SK-N-MC (cell line): ENCODE measurements at regions not wholly inside any gene's neighbourhood (a gene's known extent, or its start where the extent isn't known, plus 50 kb on each side); places are given as distances from the start of the nearest gene placed in this dataset.
A peak's percentile ranks its signal among the peaks of the same experiment; 100 is the strongest.

Experiments
- DNase-seq: peaks from one replicate; pipeline ENCODE4 v3.0.0-alpha.2; 2011; ENCODE audit warnings: low read depth, low spot score
- H3K27ac ChIP-seq: fragments of 200-600 bp; sonication (generic); 2 replicates; pipeline ENCODE4 v1.5.1; 2016; ENCODE audit warnings: mixed run types
- H3K36me3 ChIP-seq: fragments of 200-600 bp; sonication (generic); 2 replicates; pipeline ENCODE4 v1.6.1; 2017; ENCODE audit warnings: antibody characterized with exemption, low read length, mixed read lengths; ENCODE audit not compliant: insufficient read depth
- H3K4me3 ChIP-seq: fragments of 200-600 bp; sonication (generic); 2 replicates; pipeline ENCODE4 v1.5.1; 2016
- H3K9ac ChIP-seq: fragments of 200-600 bp; sonication (generic); 2 replicates; pipeline ENCODE4 v1.8.0; 2017; ENCODE audit warnings: mixed run types, mixed read lengths; ENCODE audit not compliant: insufficient read length
- H3K9me3 ChIP-seq: fragments of 200-600 bp; sonication (generic); 2 replicates; pipeline ENCODE4 v1.6.1; 2017; ENCODE audit warnings: low read depth, mild to moderate bottlenecking, antibody characterized with exemption, low read length, moderate library complexity, mixed read lengths
- EZH2 ChIP-seq: fragments of 200-600 bp; sonication (generic); IDR thresholded peaks from one replicate; pipeline ENCODE4 v1.6.1; 2017; ENCODE audit warnings: antibody characterized with exemption
- FOXP2 ChIP-seq: optimal IDR thresholded peaks from 2 replicates; pipeline ENCODE3; 2011; ENCODE audit warnings: mild to moderate bottlenecking, moderate library complexity; ENCODE audit not compliant: insufficient read depth; ENCODE audit errors: extremely low read length, control extremely low read depth
- POLR2AphosphoS5 ChIP-seq: IDR thresholded peaks from 2 replicates; pipeline ENCODE4 v1.6.1; 2012; ENCODE audit warnings: mild to moderate bottlenecking, low read depth, low read length, borderline replicate concordance

DNA sequence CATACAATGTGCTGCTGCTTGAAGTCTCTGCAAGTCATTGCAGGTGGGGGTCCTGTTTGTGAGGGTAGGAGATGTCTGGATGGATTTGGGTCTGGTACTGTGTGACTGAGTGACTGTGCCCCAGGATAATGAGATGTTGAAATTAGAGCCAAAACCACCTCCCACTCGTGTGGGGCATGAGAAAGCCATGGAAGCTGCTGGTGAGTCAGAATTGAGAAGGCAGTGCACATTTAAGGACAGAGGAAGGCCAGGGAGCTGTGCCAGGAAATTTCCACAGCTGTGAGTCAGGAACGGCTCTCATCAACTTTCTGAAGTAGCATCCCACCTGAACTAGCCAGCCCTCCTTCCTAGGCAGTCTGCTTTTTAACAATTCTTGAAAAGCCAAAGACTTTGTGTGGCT lies 229.8 kb downstream of the DRD1 start:
- Histone ChIP-seq H3K27ac (no peak overlapping the region), H3K9ac (no peak overlapping the region), H3K36me3 (no peaks in the 10 kb centered on the region), H3K4me3 (no peak overlapping the region), H3K9me3 (no peaks in the 10 kb centered on the region)
- no peak for DNase-seq
- TF ChIP-seq EZH2 (no peak), FOXP2 (no peak), POLR2AphosphoS5 (no peak)

DNA sequence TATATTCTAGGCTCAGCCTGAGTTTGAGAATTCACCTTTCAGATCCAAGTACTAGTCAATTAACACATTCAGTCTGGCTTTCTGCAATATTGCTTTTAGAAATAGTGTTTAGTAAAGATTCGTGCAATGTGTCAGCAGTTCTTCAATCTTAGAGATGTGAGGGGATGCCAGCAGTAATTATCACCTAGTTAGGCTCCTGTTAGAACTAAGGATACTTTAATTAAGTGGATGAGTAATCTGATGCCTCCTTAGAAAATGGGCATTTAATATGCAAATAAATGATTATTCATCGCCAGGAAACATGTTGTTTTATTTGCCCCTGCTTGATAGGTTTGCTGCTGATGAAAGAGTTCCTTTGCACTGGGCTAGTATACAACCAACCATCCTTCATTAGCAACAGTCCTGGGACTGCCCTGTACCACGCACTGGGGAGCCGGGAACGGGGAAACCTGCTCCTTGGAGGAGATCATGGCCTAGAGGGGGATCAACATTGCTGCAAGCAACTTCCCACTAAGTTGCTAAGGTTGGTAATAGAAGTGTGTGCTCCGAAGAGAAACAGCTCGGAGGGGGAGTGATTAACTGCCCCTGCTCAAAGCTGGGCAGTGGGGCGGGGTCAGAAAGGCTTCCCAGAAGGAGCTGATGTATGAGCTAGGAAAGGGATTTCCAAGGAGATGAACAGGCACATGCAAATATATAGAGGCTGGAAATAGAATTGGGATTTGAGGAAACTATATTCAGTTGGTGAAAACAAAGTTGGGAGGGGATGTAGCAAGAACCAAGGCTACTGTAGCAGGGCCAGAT lies 231.8 kb downstream of the DRD1 start:
- Histone ChIP-seq H3K4me3 (no peak overlapping the region), H3K9me3 (no peaks in the 10 kb centered on the region), H3K27ac (no peak overlapping the region), H3K9ac (no peak overlapping the region), H3K36me3 (no peaks in the 10 kb centered on the region)
- no peak for TF ChIP-seq EZH2
- DNase-seq = no peak

DNA sequence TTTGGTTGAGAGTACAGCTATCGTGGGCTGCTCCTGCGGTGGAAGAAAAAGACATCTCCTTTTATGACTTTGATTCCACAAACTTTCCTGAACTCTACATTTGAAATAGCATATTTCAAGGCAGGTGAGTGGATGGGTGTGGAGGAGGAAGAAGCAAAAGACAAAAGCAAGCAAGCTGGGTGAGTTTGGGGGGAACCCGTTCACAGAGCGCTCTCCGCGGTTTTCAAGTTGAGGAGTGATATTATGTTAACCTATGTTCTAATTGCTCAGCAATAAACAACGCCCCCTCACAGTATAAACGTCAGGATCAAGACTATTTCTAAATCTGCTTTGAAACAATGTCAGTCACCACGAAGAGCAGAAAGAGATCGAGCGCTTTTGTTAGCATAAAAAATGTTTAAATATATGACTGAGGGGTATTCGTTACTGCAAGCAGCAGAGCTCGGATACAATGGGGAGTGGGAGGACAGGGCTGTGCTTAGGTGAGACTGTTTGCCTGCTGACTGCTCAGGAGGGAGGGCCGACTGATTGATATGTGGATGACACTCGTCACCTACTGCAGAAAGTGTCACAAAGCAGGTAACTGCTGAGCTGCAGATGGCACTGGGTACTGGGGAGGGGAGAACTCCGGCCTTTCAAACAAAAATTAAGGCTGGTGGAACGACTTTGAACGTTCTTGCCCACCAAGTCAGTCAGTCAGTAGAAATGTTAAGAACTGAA lies 236.5 kb downstream of the DRD1 start:
- no peaks in the 10 kb centered on the region for H3K36me3 ChIP-seq
- no peak for DNase-seq

DNA sequence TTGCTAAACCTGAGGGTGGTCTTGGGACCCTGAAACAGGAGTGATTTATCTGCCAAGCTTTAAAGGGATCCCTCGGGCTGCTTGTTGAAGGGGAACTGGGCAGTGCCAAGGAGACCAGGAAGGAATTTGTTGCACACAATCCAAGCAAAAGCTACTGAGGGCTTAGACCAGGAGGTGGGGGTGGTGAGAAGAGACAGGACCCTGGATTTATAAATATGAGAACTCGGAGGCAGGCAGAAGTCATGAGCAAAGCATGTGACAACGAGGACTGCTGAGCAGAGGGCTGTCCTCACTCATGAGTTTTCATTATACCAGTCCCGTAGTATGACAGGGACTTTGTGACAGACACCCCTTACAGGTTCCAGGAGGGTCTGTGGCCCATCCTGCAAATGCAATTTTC lies 237.3 kb downstream of the DRD1 start:
- H3K27ac ChIP-seq = no peak overlapping the region
- no peaks in the 10 kb centered on the region for H3K9me3 ChIP-seq
- H3K9ac ChIP-seq = no peak overlapping the region
- H3K4me3 ChIP-seq = no peak overlapping the region
- no peak for TF ChIP-seq POLR2AphosphoS5
- no peak for TF ChIP-seq EZH2
- no peak for TF ChIP-seq FOXP2
- DNase-seq = no peak
- no peaks in the 10 kb centered on the region for H3K36me3 ChIP-seq

More for the DNA sequence above, 236.5 kb downstream of the DRD1 start:
- Histone ChIP-seq H3K4me3 (no peak overlapping the region), H3K9ac (no peak overlapping the region), H3K27ac (no peak overlapping the region), H3K9me3 (no peaks in the 10 kb centered on the region)
- no peak for TF ChIP-seq POLR2AphosphoS5
- no peak for TF ChIP-seq EZH2
- no peak for TF ChIP-seq FOXP2

DNA sequence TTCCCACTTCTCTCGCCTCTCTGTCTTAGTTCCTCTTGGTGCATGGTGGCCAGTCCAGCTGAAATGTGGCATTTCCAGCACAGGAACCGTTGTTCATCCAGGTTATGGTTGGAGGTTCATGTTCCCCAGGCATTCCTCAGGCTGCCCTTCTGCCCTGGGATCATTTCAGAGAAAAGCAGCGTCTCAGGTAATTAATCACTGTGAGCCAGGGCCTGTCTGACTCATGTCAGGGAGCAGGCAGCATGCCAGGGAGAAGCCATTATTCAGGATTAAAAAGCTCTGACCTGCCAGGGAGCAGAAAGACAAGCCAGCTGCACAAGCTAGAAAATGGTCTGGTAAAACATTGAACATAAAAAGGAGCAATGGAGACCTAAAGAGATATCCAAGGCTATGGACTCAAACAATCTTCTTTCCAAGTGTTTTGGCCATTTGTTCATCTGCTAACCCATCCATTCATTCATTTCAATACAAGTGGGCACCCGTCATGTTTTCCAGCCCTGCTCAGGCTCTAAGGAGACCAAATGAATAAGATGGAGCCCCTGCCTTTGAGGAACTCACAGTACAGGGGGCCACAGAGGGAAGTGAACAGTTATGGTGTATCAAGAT lies 241.4 kb downstream of the DRD1 start:
- Histone ChIP-seq H3K27ac (no peak overlapping the region), H3K9me3 (no peaks in the 10 kb centered on the region), H3K36me3 (no peaks in the 10 kb centered on the region), H3K4me3 (no peak overlapping the region), H3K9ac (no peak overlapping the region)
- TF ChIP-seq FOXP2 = no peak
- no peak for TF ChIP-seq POLR2AphosphoS5
- no peak for DNase-seq

DNA sequence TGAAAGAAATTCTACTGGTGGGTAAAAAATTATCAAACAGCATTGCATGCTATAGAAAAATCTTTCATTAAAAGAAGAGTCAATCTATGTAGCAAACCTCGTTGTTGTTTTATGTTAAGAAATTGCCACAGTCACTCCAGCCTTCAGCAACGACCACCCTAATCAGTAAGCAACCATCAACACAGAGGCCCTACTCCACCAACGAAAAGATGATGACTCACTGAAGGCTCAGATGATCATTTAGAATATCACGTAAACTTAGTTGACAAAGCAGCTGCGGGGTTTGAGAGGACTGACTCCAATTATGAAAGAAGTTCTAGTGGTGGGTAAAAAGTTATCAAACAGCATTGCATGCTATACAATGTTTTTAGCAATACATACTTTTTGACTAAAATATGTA lies 242.6 kb downstream of the DRD1 start:
- H3K9me3 ChIP-seq = no peaks in the 10 kb centered on the region
- H3K27ac ChIP-seq = no peak overlapping the region
- no peak for DNase-seq
- no peak overlapping the region for H3K4me3 ChIP-seq
- no peak overlapping the region for H3K9ac ChIP-seq
- TF ChIP-seq FOXP2 = no peak
- TF ChIP-seq POLR2AphosphoS5 = no peak
- no peak for TF ChIP-seq EZH2
- H3K36me3 ChIP-seq = no peaks in the 10 kb centered on the region

DNA sequence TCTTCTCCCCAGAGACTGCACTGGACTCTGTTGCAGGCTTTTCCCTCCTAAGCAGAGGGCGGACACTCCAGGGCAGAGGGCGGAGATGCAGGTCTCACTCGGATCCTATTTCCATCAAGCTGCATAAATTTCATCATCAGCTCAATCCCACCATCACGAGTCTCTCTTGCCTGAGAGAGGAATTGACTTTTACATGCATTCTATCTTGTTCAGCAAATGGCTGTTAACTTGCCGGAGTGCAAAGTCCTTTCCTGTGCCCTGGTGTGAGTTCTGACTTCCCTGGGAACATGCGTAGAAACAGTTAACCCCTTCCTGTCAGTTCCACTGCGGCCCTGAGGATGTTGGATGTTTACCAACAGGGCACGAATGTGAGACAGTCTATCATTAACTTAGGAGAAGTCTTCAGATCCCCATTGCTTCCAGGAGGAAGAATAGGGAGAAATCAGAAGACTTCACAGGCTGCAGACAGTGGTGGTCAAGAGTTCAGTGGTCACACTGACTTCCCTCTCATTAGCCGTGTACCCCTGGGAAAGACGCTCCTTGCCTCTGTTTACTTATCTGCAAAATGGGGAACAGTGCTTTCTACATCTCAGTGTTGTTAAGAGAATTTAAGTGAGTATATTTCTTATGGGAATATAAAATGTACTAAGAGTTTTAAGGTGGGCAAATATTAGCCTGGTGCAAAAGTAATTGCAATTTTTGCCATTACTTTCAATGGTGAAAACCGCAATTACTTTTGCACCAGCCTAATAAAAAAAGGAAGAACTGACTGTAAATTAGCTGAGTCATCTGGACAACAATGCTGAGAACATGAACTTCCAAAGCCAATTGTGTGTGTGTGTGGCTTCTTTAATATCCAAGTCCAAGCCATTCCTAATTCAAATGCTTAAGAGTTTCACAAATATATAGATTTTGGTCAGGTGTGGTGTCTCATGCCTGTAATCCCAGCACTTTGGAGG lies 248.0 kb downstream of the DRD1 start:
- peak overlapping the region; percentile 29 for H3K9ac ChIP-seq
- H3K27ac ChIP-seq = peak overlapping the region; percentile 30; the same call in 1 of the 2 replicates
- H3K9me3 ChIP-seq = no peaks in the 10 kb centered on the region
- H3K36me3 ChIP-seq = no peaks in the 10 kb centered on the region
- TF ChIP-seq POLR2AphosphoS5 (no peak), FOXP2 (no peak)
- DNase-seq = no peak
- no peak overlapping the region for H3K4me3 ChIP-seq

DNA sequence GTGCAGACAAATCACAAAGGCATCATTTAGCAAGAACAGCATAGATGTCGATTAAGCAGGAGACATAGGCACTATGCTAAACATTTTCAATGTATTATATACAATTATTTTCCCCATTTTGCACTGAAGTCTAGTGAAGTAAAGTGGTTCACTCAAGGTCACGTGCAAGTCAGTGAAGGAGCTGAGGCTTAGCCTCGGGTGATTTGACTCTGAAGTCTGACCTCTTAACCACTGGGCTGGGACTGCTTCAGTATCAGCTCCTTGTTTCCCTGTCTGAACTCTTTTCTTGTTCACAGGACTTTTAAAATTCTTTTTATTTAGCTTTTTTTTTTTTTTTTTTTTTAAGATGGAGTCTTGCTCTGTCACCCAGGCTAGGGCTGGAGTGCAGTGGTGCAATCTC lies 262.7 kb downstream of the DRD1 start:
- no peak overlapping the region for H3K4me3 ChIP-seq
- TF ChIP-seq POLR2AphosphoS5 (no peak), FOXP2 (no peak), EZH2 (no peak)
- no peak for DNase-seq

More for the DNA sequence above, 262.7 kb downstream of the DRD1 start:
- Histone ChIP-seq H3K9me3 (no peaks in the 10 kb centered on the region), H3K36me3 (no peaks in the 10 kb centered on the region), H3K27ac (no peak overlapping the region), H3K9ac (no peak overlapping the region)
